Mesodermal cell (in vitro differentiated cells): ENCODE measurements at regions not wholly inside any gene's neighbourhood (a gene's known extent, or its start where the extent isn't known, plus 50 kb on each side); places are given as distances from the start of the nearest gene placed in this dataset.
"Not testable (repeated sequence)": the region's sequence is repeated elsewhere in the genome, so short reads cannot be mapped to it uniquely, and the experiment has no call there.

Experiments
- H3K27ac ChIP-seq: 2 replicates; pipeline ENCODE4 v1.7.0; 2013; ENCODE audit warnings: mild to moderate bottlenecking, low read depth, low read length, moderate library complexity; ENCODE audit not compliant: severe bottlenecking
- H3K36me3 ChIP-seq: 2 replicates; pipeline ENCODE4 v1.7.1; 2013; ENCODE audit warnings: mild to moderate bottlenecking, low read length, moderate library complexity; ENCODE audit not compliant: control insufficient read depth, insufficient read depth
- H3K4me1 ChIP-seq: one replicate; pipeline ENCODE4 v1.7.1; 2013; ENCODE audit warnings: mild to moderate bottlenecking, low read length; ENCODE audit not compliant: insufficient read depth, control insufficient read depth, poor library complexity, severe bottlenecking
- H3K4me3 ChIP-seq: 2 replicates; pipeline ENCODE4 v1.7.0; 2013; ENCODE audit warnings: low read length, control low read depth, mild to moderate bottlenecking; ENCODE audit not compliant: insufficient read depth, poor library complexity, severe bottlenecking; ENCODE audit errors: extremely low read depth
- H3K9me3 ChIP-seq: 2 replicates; pipeline ENCODE4 v1.7.1; 2013; ENCODE audit warnings: mild to moderate bottlenecking, low read length, moderate library complexity; ENCODE audit not compliant: control insufficient read depth
- WGBS, 2 experiments: methylation state at CpG; one replicate each; pipeline ENCODE4 v1.1.5; 2013; ENCODE audit warnings: missing lambda C conversion rate in 2 of 2; ENCODE audit not compliant: insufficient coverage in 2 of 2; 5-methylcytosine and 5-hydroxymethylcytosine counted together

GRCh38 chr12:28089338-28089737 lies 100.9 kb upstream of the CCDC91 start:
- 35 to 39% methylated on average over 2 to 3 of the region's 5 CpGs for WGBS, 2 experiments
- Histone ChIP-seq H3K36me3 (no peaks in the 10 kb centered on the region), H3K4me3 (no peak overlapping the region), H3K27ac (no peak overlapping the region), H3K9me3 (no peaks in the 10 kb centered on the region), H3K4me1 (peaks cover 12% of the 10 kb centered on the region)

DNA sequence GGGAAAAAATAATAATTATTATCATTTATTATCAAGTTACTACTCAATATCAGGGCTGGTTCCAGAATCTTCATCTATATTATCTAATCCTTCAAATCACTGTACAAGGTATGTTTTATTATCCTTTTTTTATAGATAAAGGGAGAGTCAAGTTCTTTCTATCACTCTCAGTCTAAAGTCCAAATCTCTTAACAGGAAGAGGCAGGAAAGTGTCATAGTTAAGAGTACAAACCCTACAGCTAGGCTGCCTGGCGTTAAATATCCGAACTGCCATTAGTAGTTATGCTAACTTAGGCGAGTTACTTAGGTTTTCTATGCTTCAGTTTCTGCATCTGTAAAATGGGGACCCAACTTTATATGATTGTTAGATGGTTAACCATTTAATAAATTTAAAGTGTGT lies 99.4 kb upstream of the CCDC91 start:
- H3K36me3 ChIP-seq = no peaks in the 10 kb centered on the region
- no peak overlapping the region for H3K4me3 ChIP-seq
- H3K9me3 ChIP-seq = no peaks in the 10 kb centered on the region
- H3K4me1 ChIP-seq = peaks cover 12% of the 10 kb centered on the region
- H3K27ac ChIP-seq = no peak overlapping the region
- 80 to 100% methylated on average over 1 to 2 of the region's 3 CpGs for WGBS, 2 experiments

DNA sequence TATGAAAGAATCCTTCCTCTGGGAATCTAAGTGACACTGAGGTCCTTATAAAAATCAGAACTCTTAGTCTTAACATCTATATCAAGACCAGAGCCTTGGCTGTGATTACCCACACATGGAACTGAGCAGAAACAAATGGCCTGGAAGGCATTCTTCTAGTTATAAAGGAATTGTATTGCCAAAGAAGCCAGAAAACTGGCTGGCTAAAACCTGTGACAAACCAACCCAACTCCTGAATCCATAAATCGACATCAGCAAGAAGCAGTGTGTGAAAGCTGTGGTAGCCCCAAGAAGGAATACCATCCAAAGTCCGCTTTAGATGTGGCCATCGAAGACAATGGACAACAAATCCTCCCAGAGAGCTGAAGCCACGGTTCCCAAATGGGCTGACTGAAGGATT lies 97.9 kb upstream of the CCDC91 start:
- H3K4me3 ChIP-seq = no peak overlapping the region
- no peak overlapping the region for H3K27ac ChIP-seq
- WGBS, 2 experiments = 88 to 89% methylated on average over 3 to 4 of the region's 4 CpGs
- no peaks in the 10 kb centered on the region for H3K36me3 ChIP-seq
- no peaks in the 10 kb centered on the region for H3K9me3 ChIP-seq
- peaks cover 12% of the 10 kb centered on the region for H3K4me1 ChIP-seq

- Histone ChIP-seq H3K27ac (no peak overlapping the region), H3K4me1 (no peaks in the 10 kb centered on the region), H3K9me3 (no peaks in the 10 kb centered on the region), H3K36me3 (no peaks in the 10 kb centered on the region), H3K4me3 (no peak overlapping the region)
- WGBS, 2 experiments = 92 to 94% methylated on average over 2 of the region's 2 CpGs
Measured at GRCh38 chr12:28096649-28097048, 93.6 kb upstream of the CCDC91 start.

DNA sequence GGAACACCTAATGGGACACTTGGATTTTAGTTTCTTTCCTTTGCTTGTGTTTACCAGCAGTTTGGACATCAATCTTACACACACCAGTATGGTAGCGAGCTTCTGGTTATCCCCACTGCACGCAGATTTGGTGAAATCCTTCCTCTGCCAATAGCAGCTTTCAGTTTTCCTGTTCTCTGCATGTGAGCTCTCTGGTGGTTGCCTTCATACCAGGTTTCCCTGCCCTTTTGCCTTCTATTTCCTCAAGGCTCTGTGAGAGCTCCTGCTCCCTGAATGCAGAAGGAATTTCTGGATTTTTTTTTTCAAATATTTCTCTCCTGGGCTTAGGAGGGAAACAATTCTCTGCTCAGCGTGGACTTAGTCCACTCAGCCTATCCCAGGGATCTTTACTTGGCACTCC lies 93.0 kb upstream of the CCDC91 start:
- Histone ChIP-seq H3K9me3 (no peaks in the 10 kb centered on the region), H3K4me1 (no peaks in the 10 kb centered on the region), H3K4me3 (no peak overlapping the region), H3K27ac (no peak overlapping the region), H3K36me3 (no peaks in the 10 kb centered on the region)
- WGBS, 2 experiments = 93 to 94% methylated on average over 2 of the region's 3 CpGs

DNA sequence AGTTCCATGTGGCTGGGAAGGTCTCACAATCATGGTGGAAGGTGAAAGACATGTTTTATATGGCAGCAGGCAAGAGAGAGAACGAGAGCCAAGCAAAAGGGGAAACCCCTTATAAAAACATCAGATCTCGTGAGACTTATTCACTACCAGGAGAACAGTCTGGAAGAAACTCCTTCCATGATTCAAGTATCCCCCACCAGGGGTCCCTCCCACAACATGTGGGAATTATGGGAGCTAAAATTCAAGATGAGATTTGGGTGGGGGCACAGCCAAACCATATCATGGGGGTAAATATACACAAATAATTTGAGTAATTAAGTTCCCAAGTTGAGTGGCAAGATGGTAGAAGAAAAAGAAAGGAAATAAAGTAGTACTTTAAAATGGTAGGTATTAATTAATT lies 91.0 kb upstream of the CCDC91 start:
- WGBS, 2 experiments = no CpG with 5 or more reads among the region's 2 CpGs
- not testable (repeated sequence) for H3K4me3 ChIP-seq, H3K27ac ChIP-seq, H3K36me3 ChIP-seq, H3K4me1 ChIP-seq, H3K9me3 ChIP-seq

- no CpG with 5 or more reads among the region's 2 CpGs for WGBS, 2 experiments
- Histone ChIP-seq H3K4me1 (no peaks in the 10 kb centered on the region), H3K4me3 (no peak overlapping the region), H3K27ac (no peak overlapping the region), H3K9me3 (no peaks in the 10 kb centered on the region), H3K36me3 (no peaks in the 10 kb centered on the region)
Measured at GRCh38 chr12:28099871-28100270, 90.4 kb upstream of the CCDC91 start.

GRCh38 chr12:28100717-28101116 lies 89.5 kb upstream of the CCDC91 start:
- no peak overlapping the region for H3K4me3 ChIP-seq
- no peaks in the 10 kb centered on the region for H3K4me1 ChIP-seq
- H3K27ac ChIP-seq = no peak overlapping the region
- no peaks in the 10 kb centered on the region for H3K36me3 ChIP-seq
- no peaks in the 10 kb centered on the region for H3K9me3 ChIP-seq
- 83 to 89% methylated on average over 1 of the region's 1 CpG for WGBS, 2 experiments

GRCh38 chr12:28104316-28104715 lies 85.9 kb upstream of the CCDC91 start:
- Histone ChIP-seq H3K4me1 (no peaks in the 10 kb centered on the region), H3K36me3 (no peaks in the 10 kb centered on the region), H3K27ac (no peak overlapping the region), H3K4me3 (no peak overlapping the region), H3K9me3 (no peaks in the 10 kb centered on the region)
- 94 to 100% methylated on average over 2 of the region's 2 CpGs for WGBS, 2 experiments

DNA sequence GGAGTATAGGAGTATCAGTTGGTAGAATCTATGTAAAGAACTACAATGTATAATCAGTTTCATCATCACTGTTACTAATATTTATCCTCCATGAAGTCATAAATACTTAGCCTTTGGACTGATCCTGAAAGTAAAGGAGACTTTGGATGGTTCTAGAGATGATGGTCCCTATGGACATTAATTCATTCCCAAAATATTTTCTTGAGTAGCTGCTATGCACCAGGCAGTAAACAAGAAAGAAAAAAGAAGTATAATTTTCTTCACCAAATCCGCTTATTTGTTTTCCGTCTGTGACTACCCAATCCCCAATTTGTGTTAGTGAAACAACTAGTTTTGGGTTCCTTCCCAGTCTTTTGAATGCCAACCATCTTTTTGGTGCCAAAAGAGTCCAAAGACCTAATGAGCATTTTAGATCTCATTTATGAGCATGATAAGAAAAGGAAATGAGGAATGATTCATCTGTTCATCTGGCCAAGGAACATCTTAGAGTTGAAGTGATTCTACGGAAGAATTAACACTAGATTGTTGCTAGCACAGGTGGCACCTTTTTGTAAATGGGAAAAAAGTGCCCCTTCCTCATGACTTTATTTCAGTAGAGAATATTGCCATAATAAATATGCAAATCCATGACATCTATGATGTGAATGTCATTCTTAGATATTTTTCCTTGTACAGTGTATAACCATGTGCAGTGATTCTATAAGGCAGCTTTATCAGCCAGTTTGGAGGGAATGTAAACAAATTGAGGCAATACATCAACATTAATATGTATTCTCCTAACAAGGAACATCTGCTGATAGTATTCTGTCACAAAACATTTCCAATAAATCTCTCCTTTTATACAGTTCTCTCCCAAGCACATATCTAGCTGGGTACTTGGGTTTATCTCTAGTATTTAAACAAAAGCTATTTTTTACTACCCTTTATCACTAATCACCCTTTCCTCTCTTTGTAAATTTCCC lies 85.1 kb upstream of the CCDC91 start:
- no peak overlapping the region for H3K4me3 ChIP-seq
- no peaks in the 10 kb centered on the region for H3K9me3 ChIP-seq
- no peaks in the 10 kb centered on the region for H3K4me1 ChIP-seq
- H3K36me3 ChIP-seq = no peaks in the 10 kb centered on the region
- H3K27ac ChIP-seq = no peak overlapping the region
- 100% methylated on average over 1 of the region's 3 CpGs for WGBS, 2 experiments

GRCh38 chr12:28107679-28108078 lies 82.6 kb upstream of the CCDC91 start:
- Histone ChIP-seq H3K36me3 (no peaks in the 10 kb centered on the region), H3K4me3 (no peak overlapping the region), H3K27ac (no peak overlapping the region), H3K4me1 (no peaks in the 10 kb centered on the region), H3K9me3 (no peaks in the 10 kb centered on the region)
- WGBS, 2 experiments = 47 to 75% methylated on average over 1 to 2 of the region's 2 CpGs
